Esophagus muscularis mucosa (tissue), 4 donors: ENCODE measurements at regions not wholly inside any gene's neighbourhood (a gene's known extent, or its start where the extent isn't known, plus 50 kb on each side); places are given as distances from the start of the nearest gene placed in this dataset.

ENCODE experiments used
- DNase-seq: peaks from one replicate; pipeline ENCODE4 v3.0.0-alpha.2; 2017; ENCODE audit errors: extremely low spot score
- H3K27ac ChIP-seq, 4 donors: fragments of 200-600 bp; sonication (generic); replicated peaks in 1 of 4; 1 replicate in 3 of 4; 2 replicates in 1 of 4; pipeline ENCODE4 v1.5.1; 2016 to 2019; ENCODE audit warnings: mild to moderate bottlenecking in 1 of 4
- H3K27me3 ChIP-seq, 4 donors: fragments of 200-600 bp; sonication (generic); one replicate each; pipeline versions ENCODE4 v1.5.1 to v1.6.0; 2016 to 2019
- H3K36me3 ChIP-seq, 4 donors: fragments of 200-600 bp; sonication (generic); one replicate each; pipeline ENCODE4 v1.5.1; 2016 to 2019
- H3K4me1 ChIP-seq, 4 donors: fragments of 200-600 bp; sonication (generic); one replicate each; pipeline ENCODE4 v1.5.1; 2016 to 2019
- H3K4me3 ChIP-seq, 4 donors: fragments of 200-600 bp; sonication (generic); 1 replicate in 2 of 4; 2 replicates in 2 of 4; pipeline ENCODE4 v1.5.1; 2016 to 2019; ENCODE audit warnings: mild to moderate bottlenecking in 4 of 4, moderate library complexity in 1 of 4
- H3K9me3 ChIP-seq, 4 donors: fragments of 200-600 bp; sonication (generic); 1 replicate in 3 of 4; 2 replicates in 1 of 4; pipeline ENCODE4 v1.5.1; 2016 to 2019
- CTCF ChIP-seq, 3 experiments: fragments of 200-600 bp in 2 of 3; fragments of 450-650 bp in 1 of 3; sonication (generic) in 2 of 3; IDR thresholded peaks; one replicate each; pipeline ENCODE4 v1.5.1; 2017 to 2019; ENCODE audit warnings: antibody characterized with exemption in 3 of 3, mild to moderate bottlenecking in 2 of 3, moderate library complexity in 1 of 3
- EP300 ChIP-seq: sonication (generic); formaldehyde crosslinking; IDR thresholded peaks from one replicate; pipeline ENCODE4 v1.6.1; 2017; ENCODE audit warnings: antibody characterized with exemption
- POLR2A ChIP-seq: fragments of 450-650 bp; IDR thresholded peaks from one replicate; pipeline ENCODE4 v1.6.1; 2017; ENCODE audit warnings: antibody characterized with exemption, moderate library complexity, mild to moderate bottlenecking, low read depth
- POLR2AphosphoS5 ChIP-seq, 2 donors: sonication (generic); formaldehyde crosslinking; IDR thresholded peaks; one replicate each; pipeline ENCODE4 v1.6.1; 2017; ENCODE audit warnings: antibody characterized with exemption in 2 of 2
- WGBS: methylation state at CpG from one replicate; pipeline ENCODE4 v1.1.5; 2018; 5-methylcytosine and 5-hydroxymethylcytosine counted together
- intact Hi-C: fragments of 100-400 bp; cut with DNase I; formaldehyde crosslinking; loops from one replicate; pipeline ENCODE4 v1.15.1; 2023

GRCh38 chr5:166024970-166025369, 2266.5 kb upstream of the WWC1 start:
- Histone ChIP-seq H3K4me1 (no peaks in the 10 kb centered on the region), H3K36me3 (no peaks in the 10 kb centered on the region), H3K27me3 (no peaks in the 10 kb centered on the region), H3K9me3 (no peaks in the 10 kb centered on the region), H3K27ac (no peak overlapping the region), H3K4me3 (no peak overlapping the region)
- DNase-seq, result no peak
- intact Hi-C loops, result no loop called here
- no peak for TF ChIP-seq CTCF (IDR thresholded peaks at IDR 0.05)
- no peak for TF ChIP-seq POLR2A
- no peak for TF ChIP-seq EP300
- TF ChIP-seq POLR2AphosphoS5 (IDR thresholded peaks at IDR 0.05), result no peak

DNA sequence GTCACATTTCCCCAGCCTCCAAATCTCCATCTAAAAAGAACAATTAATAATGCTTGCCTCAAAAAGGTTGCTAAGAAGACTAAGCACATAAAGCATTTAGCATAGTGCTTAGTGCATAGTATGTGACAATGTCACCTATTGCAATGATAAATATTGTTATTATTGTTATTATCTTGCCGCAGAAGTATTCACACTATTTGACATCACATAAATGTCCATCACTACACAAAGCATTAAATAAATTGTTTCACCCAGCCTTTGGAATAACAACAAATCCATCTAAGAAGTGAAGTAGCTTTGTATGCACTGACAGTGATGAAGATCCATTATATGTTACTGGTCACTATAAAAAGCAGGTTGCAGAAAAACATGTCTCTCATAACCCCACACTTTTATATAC, 2263.9 kb upstream of the WWC1 start:
- no peak for TF ChIP-seq POLR2A
- no peak for TF ChIP-seq CTCF (IDR thresholded peaks at IDR 0.05)
- no peak for TF ChIP-seq POLR2AphosphoS5 (IDR thresholded peaks at IDR 0.05)
- no peak for TF ChIP-seq EP300
- WGBS, result 73% methylated on average over 1 of the region's 1 CpG
- no peaks in the 10 kb centered on the region for H3K36me3 ChIP-seq

DNA sequence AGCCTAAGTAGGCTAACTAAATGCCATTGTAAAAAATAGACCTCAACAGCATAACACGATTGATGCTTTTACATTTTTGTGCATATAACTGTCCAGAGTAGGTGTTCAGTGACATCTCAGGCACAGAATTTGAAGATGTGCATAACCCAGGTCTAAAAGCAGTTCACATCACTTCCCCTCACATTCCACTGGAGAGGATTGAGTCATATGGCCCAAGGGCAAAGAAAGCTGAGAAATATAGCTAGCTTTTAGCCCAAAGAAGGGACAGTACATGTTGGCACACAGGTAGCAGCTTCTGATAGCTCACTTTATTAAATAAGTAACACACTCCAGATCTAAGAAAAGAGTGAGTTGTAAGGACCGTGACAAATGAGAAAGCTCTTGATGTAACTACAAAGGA, 2259.5 kb upstream of the WWC1 start:
- Histone ChIP-seq H3K9me3 (peaks cover 0 to 4% (median 0%) of the 10 kb centered on the region in 4 donors), H3K27me3 (no peaks in the 10 kb centered on the region), H3K4me3 (no peak overlapping the region), H3K4me1 (no peaks in the 10 kb centered on the region), H3K36me3 (no peaks in the 10 kb centered on the region), H3K27ac (no peak overlapping the region)
- intact Hi-C loops, result no loop called here
- TF ChIP-seq CTCF (IDR thresholded peaks at IDR 0.05) (no peak), POLR2A (no peak), EP300 (no peak)
- 73% methylated on average over 2 of the region's 2 CpGs for WGBS
- no peak for DNase-seq

More for the DNA sequence above, 2263.9 kb upstream of the WWC1 start:
- Histone ChIP-seq H3K4me1 (no peaks in the 10 kb centered on the region), H3K4me3 (no peak overlapping the region), H3K27ac (no peak overlapping the region), H3K9me3 (peaks cover 0 to 4% (median 0%) of the 10 kb centered on the region in 4 donors), H3K27me3 (no peaks in the 10 kb centered on the region)
- DNase-seq, result no peak
- intact Hi-C loops, result no loop called here

DNA sequence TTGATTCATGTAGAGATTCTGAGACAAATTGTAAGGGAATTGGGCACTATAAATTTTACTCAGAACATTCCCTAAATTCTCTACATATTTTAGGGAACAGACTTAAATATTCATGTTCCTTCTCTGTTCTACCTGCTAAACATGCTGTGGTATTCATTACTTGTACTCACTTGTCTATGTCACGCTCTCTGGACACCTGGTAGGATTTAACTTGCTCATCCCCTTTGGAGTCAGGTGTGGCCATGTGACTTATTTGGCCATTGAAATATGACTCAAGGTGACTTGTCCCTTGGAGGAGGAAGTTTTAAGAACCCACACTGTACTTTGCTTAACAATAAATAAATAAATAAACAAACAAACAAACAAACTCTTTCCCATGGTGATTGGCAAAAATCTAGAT, 2258.8 kb upstream of the WWC1 start:
- WGBS, result 95% methylated on average over 1 of the region's 1 CpG
- H3K4me1 ChIP-seq, result no peaks in the 10 kb centered on the region
- no peak for DNase-seq
- intact Hi-C loops, result no loop called here
- H3K36me3 ChIP-seq, result no peaks in the 10 kb centered on the region
- TF ChIP-seq EP300 (no peak), CTCF (IDR thresholded peaks at IDR 0.05) (no peak), POLR2A (no peak), POLR2AphosphoS5 (IDR thresholded peaks at IDR 0.05) (no peak)
- H3K27ac ChIP-seq, result no peak overlapping the region
- H3K9me3 ChIP-seq, result peaks cover 0 to 4% (median 0%) of the 10 kb centered on the region in 4 donors
- no peak overlapping the region for H3K4me3 ChIP-seq
- H3K27me3 ChIP-seq, result no peaks in the 10 kb centered on the region

DNA sequence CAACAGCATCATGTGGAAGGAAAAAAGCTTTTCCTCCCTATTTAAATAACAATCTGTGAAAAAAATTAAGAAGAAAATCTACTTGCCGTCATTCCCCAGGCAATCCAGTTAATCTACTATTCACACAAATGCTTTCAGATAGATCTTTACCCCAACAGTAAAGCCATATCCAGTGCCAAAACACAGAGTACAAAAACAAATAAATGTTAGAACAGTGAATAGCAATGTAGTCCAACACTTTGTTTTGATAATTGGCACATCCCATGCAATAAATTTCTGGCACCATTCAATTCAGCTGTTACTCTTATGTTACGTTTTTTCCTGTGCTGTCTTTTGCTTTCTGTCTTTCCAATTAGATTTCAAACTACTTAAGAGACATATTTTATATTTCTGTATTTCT, 2245.5 kb upstream of the WWC1 start:
- no peaks in the 10 kb centered on the region for H3K36me3 ChIP-seq
- no peak for DNase-seq
- no peak overlapping the region for H3K4me3 ChIP-seq
- TF ChIP-seq EP300, result no peak
- TF ChIP-seq POLR2A, result no peak
- no peak for TF ChIP-seq CTCF (IDR thresholded peaks at IDR 0.05)
- no peak for TF ChIP-seq POLR2AphosphoS5 (IDR thresholded peaks at IDR 0.05)
- no peaks in the 10 kb centered on the region for H3K9me3 ChIP-seq
- H3K27me3 ChIP-seq, result no peaks in the 10 kb centered on the region
- H3K4me1 ChIP-seq, result no peaks in the 10 kb centered on the region
- H3K27ac ChIP-seq, result no peak overlapping the region
- WGBS, result 73% methylated on average over 2 of the region's 2 CpGs
- intact Hi-C loops, result no loop called here
